Medulla oblongata (tissue), 1 donor: ENCODE measurements at regions not wholly inside any gene's neighbourhood (a gene's known extent, or its start where the extent isn't known, plus 50 kb on each side); places are given as distances from the start of the nearest gene placed in this dataset.
"Not testable (repeated sequence)": the region's sequence is repeated elsewhere in the genome, so short reads cannot be mapped to it uniquely, and the experiment has no call there.

Source experiments
- DNase-seq: peaks from one replicate; pipeline ENCODE4 v3.0.0-alpha.2; 2015; ENCODE audit errors: extremely low spot score

DNA sequence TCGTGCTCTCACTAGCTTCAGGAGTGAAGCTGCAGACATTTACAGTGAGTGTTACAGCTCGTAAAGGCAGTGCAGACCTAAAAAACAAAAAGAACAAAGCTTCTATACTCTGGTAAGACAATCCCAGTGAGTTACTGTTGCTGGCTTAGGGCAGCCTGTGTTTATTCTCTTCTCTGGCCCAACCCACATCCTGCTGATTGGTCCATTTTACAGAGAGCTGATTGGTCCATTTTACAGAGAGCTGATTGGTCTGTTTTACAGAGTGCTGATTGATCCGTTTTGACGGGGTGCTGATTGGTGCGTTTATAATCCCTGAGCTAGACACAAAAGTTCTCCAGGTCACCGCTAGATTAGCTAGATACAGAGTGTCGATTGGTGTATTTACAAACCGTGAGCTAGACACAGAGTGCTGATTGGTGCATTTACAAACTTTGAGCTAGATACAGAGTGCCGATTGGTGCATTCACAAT, 158.0 kb downstream of the KLRB1 start:
- not testable (repeated sequence) for DNase-seq

DNA sequence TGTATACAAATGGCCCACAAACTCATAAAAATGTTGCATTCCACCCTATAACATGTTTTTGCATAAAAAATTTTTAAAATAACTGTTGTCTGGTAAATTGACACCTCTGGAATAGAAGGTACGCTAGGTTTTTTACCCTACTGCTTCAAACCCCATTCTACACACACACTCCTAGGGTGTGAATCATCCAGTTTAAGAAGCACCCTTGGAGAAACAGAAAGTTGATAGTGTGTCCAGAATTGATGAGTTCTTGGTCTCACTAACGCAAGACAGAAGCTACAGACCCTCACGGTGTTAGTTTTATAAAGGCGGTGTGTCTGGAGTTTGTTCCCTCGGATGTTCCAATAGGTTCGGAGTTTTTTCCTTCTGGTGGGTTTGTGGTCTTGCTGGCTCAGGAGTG, 158.5 kb downstream of the KLRB1 start:
- peak; percentile 5 for DNase-seq

DNA sequence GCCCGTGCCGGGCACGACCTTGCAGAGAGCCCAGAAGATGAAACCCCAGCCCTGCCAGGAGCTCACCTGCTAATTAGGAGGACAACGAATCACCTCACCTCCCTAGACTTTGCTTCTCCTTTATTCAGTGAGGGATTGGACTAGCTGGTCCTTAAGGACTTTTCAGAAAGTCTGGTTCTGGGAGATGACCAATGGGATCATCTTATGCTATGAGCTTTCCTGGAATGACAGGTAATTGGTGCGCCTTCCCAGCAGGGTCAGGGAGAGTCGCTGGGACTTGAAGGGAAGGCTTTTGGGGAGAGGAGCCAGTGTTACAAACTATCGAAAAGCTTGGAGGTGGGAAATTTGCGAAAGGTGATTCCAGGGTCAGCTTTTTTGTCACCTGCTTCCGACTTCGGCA, 159.1 kb downstream of the KLRB1 start:
- DNase-seq: not testable (repeated sequence)

DNA sequence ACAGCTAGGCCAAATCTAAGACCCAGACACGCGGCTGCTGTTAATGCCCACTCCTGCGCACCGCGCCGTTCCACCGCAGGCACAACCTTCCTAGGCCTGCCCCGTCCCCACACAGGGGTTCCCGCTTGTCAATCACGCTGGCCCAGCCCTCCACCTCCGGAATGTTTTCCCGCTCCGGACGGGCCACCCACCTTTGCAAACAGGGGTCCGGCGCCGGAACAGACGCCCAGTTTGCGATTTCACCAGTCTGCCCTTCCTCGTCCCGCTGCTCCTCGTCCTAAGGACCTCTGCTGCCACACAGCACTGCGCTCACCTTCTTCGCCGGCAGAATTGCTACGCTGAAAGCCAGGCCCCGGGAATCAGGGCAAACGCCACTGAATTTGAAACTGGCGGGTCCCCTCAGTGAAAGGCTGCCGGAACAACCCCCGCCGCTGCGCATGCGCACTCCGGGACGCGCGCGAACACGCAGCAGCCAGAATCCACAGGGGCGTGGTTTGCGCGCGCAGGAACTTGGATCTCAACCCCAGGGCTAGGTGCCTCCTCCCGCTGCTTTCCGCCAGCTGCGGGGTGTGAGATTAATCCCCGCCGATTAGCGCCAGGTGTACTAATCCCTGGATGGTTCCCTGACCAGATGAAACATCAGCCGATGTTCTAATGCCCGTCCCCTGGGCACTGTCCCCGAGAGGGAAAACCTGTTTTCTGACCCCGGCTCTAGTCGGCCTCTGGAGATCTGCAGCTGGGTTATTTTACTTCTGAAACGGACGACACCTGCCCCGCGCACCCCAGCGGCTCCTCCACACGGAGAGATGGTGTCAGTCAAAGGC, 159.7 kb downstream of the KLRB1 start:
- DNase-seq: peak; percentile 73

DNA sequence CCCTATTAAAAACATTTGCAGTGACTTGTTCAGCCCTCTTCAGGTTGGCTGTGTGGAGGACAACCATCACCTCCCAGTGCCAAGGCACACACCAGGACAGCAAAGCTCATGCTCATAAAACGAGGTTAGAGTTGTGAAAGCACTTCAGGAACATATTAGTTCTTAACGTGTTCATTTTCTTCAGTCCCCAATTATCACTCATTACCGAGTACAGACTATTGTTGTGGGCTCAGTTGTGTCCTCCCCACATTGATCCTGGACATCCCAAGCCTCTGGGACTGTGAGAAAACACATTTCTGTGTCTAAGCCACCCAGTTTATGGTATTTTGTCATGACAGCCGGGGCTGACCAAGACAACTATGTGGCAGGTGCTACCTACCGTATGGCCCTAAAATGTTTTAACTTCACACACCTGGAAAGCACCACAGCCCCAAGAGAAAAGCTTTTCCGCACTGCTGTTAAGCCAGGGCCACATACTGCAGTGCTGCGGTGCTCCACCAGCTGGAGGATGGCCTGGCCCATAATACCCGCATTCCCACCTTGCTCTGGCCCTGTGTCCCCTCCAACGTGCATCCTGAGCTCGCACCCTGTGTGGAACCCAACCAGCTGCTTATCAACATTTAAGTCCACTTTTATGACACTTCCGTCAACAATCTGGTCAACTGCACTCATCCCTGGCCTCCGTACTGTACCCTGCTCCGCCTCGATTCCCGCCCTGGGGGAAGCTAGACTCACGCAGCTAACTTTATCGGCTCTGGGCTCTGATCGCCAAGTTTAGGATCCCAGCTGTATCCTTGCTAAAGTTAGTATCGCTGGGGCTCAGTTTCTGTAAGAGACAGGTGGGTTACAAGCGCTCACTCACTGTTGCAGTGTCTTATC, 160.6 kb downstream of the KLRB1 start:
- not testable (repeated sequence) for DNase-seq

DNA sequence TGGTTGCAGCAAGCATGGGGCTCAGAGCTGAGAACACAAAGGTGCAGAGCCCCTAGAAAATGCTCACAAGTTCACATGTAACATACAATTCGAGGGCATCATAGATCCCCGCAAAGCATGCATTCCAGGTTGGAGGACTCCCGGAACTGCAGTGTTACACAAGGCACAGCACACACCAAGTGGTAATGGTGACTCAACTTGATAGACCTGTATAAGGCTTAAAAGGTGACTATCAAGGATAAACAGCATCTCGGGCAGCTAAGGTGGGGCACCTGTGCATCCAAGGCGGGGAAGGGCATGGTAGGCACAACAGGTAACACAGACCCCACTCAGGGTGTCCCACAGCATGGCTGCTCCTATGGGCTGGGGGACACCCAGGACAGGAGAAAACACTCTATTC, 167.3 kb downstream of the KLRB1 start:
- DNase-seq: not testable (repeated sequence)

DNA sequence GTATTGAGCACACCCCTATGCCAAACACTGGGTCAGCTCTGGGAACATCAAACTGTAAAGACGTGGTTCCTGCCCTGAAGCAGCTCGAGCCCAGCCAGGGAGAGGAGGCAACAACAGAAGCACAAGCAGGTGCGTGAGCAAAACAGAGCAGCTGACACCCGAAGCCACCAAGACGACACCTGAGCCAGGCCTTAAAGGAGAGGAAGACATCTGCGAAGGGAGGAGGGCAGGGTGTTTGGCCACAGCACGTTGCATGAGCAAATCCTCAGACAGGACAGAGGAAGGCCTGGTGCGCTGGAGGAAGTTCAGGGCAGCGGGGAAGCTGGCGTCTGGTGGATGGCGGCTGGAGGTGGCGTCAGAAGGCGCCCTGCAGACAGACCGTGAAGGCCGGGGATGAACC, 172.0 kb downstream of the KLRB1 start:
- DNase-seq: not testable (repeated sequence)

DNA sequence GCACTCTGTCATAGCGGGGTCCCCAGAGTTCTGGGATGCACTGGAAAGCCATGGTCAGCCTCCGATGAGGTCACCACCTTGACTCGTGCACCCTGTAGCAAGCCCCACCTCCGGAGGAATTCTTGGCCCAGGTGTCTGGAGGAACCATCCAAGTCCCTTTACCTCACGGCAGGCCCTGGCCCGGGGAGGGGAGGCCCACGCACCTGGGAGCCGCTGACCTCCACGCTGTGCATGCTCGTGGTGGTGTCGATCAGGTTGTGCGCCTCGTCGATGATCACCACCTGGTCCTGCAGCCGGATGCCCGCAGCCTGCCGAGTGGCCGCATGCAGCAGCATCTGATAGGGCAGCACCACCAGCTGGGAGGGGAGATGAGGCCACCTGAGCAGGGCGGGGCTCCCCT, 177.3 kb downstream of the KLRB1 start:
- not testable (repeated sequence) for DNase-seq

DNA sequence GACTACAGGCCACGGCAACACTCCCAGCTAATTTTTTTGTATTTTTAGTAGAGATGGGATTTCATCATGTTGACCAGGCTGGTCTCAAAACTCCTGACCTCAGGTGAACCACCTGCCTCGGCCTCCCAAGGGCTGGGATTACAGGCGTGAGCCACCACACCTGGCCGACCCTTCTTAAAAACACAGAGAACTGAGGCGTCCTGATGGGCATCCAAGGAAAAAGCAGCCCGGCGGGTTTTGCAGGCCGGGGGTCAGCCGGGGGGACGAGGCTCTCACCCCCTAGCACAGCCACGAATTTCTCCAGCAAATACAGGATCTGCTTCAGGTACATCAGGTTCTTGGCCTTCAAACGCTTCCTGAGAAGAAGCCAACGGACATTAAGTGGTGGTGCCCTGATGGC, 178.9 kb downstream of the KLRB1 start:
- DNase-seq: not testable (repeated sequence)

DNA sequence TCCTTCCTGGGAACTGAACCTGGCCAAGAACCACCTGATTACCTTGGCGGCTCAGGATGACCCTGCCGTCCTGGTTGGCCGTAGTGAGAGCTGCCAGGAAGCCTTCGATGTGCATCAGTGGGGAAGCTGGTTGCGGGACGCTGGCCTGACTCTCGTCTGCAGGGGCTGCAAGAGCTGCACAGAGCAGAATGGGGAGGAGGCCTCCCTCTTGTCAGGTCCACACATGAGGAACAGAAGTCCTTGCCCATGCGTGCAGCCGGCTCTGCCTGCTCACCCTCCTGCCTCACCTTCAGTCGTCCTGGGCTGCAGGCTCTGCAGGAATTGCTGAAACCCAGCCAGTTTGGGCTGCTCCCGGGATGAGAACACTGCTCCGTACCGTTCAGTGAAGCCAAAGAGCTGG, 182.3 kb downstream of the KLRB1 start:
- DNase-seq: not testable (repeated sequence)

DNA sequence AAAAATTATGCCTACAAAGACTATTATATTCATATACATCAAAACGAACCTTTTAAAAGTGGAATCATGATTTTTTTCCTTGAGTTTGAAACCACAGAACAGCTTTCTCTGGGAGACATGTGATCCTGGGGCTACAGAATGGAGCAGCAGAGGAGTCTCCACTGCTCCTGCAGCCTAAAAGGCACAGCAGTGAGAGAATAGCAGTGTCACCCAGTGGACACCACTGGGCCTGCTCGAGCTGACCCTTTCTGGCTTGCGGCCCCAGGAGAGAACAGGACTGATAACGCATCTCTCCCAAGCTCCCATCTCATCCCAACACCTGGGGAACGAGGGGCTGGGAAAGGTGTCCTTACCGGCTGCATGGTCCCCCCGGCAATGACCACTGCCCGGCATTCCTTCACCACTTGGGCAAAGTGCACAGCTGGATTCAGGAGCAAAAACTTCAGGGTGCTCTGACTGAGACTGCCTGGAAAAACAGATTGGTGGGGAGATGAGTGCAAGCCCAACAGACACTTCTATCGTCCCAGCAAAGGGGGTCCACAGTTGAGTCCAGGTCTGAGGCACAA, 183.5 kb downstream of the KLRB1 start:
- not testable (repeated sequence) for DNase-seq

DNA sequence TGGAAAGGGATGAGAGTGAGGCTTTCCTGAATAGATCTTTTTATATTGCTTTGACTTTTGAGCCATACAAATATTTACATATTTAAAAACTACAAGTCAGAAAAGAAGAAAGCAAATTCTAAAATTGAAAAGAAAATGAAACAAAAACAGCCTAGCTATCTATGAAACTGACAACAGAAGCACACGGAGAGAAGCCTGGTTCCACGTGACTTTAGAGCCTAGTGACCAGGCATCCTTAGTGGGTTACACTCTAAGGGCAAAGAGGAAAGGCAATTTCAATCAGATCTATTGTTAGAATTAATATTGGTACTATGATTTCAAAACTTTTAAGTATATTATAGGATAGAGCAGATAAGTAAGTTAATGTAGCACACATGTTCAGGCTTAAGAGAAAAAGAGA, 185.0 kb downstream of the KLRB1 start:
- DNase-seq: not testable (repeated sequence)

DNA sequence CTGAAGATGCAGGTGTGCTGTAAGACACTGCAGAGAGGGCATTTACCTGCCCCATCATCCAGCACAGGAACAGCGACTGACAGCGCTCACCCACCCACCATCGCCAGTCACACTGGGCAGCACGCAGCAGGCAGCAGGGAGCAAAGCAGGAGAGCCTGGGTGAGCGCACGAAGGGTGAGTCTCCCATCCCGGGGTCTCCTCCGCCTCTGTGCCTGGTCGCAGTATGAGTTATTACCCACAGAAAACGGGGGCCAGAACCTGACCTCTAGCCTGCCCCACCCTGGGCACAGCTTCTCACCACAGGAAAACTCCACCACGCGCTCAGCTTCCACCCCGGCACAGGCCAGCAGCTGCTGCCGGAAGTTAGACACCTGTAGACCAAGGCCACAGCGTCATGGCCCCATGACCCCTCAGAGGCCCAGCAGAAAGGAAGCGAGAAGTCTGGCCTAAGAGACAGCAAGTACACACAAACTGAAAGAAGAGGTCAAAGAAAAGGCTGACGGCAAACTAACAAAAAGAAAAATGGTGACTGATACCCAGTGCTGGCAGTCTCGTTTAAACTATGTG, 186.1 kb downstream of the KLRB1 start:
- not testable (repeated sequence) for DNase-seq

DNA sequence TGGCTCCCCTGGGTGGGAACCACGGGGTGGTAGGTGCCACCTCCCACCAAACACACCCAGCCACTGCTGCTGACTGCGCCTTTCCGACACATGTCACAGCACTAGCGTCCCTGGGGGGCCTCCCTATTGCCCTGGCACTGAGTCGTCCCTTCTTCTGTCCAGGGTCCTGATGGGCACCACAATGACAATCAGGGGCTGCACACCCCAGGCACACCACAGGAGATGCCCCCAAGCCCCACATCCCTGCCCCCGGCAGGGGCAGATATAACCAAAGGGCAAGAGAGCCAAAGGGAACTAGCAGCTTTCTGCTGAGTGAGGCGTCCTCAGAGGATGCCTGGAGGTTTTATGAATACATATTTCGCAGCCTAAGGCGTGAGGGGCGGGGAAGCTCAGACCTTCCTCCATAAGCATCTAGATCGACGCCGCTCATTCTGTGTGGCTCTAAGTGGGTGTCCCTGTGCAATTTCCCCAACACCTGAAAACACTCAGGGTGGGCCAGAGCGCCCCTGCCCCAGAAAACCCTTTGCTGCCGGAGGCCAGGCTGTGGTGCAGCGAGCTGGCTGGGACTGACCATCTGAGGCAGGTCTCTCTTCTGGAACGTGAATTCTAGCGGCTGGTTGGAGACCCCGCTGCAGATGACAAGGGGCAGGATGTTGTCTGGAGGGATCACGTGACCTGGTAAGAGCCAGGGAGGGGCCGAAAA, 186.7 kb downstream of the KLRB1 start:
- DNase-seq: not testable (repeated sequence)

DNA sequence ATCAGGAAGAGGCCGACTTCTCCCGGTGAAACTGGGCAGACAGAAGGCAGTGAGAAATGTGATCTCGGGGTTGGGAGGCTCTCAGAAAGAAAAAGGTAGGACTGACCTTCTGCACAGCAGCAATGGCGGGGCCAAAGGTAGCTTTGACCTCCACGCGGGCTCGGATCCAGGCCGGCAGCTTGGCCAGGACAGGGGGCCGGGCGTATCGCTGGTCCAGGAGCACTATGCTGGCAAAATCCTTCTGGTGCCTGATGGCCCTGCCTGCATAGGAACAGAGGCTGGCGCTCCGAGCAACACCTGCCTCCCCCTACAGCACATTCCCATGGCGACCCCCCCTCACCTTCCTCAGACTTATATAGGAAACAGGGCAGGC, 189.1 kb downstream of the KLRB1 start:
- not testable (repeated sequence) for DNase-seq

DNA sequence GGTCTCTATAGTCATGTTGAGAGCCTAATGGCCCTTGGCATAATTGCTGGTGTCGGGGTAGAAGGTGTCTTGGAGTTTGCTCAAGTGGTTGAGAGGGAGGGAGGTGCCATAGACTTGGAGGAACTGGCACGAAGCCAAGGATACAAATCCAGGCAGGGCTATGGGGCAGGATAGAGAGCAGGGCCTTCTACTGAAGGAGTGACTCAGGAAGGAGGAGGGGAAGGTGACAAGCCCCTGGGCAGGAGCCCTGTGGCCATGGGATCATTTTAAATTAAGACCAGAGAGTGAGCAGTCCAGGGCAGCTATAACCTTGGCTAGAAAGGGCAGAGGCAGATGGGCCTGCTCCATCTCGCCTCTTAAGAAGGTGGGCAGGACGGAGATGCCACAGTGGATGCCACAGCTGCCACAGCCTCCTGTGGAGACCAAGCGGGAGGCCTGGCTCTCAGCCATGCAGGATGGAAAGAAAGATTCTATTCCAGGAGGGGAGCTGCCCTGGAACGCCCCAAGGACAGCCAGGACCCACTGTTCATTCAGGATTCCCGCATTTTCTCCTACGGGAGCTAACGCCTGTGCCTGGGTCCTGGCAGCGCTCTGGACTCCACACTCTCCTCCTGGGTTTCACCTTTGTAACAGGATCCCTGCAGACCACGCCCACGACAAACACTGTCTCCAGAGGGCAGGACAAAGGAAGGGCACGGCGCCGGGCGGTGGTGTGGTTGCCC, 189.6 kb downstream of the KLRB1 start:
- not testable (repeated sequence) for DNase-seq

DNA sequence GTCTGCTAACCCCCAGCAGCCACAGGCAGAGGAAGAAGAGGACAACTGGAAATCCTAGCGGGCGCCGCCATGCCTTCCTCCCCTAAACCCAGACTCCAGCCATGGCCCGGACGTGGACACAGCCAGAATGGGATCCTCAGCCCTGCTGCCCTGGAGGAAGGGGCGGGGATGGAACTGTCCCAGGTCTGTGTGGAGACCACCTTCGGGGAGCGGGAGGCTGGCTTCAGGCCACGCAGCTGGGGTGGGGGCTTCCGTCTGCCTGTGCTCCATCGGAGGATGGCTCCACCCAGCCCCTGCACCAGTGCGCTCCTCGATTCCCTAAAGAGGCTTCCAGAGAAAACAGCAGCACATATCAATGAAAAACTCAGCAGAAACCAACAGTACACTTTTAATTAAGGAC, 190.4 kb downstream of the KLRB1 start:
- not testable (repeated sequence) for DNase-seq

DNA sequence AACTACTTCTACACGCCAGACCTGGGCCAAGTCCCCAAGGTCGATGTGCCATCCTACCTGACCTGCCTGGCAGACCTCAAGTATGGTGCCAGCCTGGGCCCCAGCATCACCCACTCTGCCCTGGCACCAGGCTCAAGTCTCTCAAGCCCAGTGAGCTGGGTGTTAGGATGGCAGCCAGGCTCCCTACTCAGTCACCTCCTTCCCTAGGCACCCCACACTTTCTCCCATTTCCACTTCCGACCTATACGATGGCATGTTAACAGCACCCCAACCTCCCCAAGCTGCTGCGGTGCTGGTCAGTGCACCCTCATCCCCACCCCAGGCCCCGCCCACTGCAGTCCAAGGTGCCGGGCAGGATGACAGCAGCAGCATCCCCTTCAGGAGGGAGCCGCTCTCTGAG, 191.4 kb downstream of the KLRB1 start:
- not testable (repeated sequence) for DNase-seq

DNA sequence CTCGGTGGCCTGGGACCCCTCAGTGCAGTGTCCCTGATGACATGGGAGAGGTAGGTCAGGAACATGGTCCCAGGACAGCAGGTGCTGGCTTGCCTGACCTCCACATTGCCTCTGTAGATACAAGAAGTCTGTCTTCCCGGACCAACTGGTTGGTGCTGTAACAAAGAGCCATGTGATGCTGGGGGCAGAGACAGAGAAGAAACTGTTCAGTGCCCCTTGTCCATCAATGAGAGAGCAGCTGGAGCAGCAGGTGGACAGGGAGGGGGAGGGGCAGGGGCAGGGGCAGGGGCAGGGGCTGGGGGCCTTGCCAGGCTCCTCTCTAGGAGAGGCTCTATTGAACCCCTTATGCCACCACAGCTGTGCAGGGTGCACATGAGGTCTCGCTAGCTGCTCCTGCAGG, 191.8 kb downstream of the KLRB1 start:
- DNase-seq: peak; percentile 33

DNA sequence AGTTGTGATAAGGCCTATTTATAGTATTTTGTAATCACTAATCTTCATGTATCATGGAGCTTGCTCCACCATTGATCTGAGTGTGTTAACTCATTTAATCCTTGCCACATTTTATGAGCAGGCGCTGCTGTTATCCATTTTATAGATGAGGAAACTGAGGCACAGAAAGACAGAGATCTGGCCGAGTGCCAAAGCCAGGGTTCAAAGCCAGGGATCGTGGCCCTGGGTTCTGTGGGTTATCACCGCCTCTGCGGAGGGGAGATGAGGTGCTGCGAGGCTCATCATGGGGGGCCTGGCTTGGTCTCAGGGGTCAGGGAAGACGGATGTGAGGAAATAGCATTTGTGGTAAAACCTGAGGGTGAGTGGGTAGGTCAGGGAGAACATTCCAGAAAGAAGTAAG, 193.9 kb downstream of the KLRB1 start:
- DNase-seq: not testable (repeated sequence)

DNA sequence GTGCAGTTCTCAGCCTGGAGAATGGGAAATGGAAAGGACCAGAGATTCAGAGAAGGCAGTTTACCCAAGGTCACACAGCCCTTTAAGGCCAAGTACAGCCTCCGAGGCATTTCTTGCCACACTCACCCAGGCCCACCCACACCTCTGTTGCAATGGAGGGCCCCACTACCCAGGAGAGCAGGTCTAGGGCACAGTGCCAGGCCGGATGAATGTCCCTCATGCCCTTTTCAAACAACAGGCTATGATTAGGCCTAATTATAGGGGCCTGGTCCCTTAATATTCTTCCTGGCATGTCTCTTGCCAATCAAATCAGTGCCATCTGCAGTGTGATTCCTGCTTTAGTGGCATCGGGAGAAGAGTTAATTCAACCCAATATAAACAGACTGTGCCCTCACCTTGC, 195.3 kb downstream of the KLRB1 start:
- DNase-seq: not testable (repeated sequence)
